ENCODE measurements at regions not wholly inside any gene's neighbourhood (a gene's known extent, or its start where the extent isn't known, plus 50 kb on each side); places are given as distances from the start of the nearest gene placed in this dataset.

GRCh38 chr6:43943781-43944250 is 173.8 kb downstream of the VEGFA start:
- in situ Hi-C loops (cut with MboI), result no loop called here
- RAD21 ChIA-PET (ENCODE audit: unreplicated experiment), result no interaction called here

GRCh38 chr6:43943099-43943766 is 173.2 kb downstream of the VEGFA start:
- in situ Hi-C loops (cut with MboI) (no loop called here), intact Hi-C loops (cut with micrococcal nuclease; ENCODE audit: unreplicated experiment) (no loop called here)
- ChIA-PET POLR2A (no interaction called here), RAD21 (ENCODE audit: unreplicated experiment) (no interaction called here), SMC1A (ENCODE audit: uncharacterized antibody, unreplicated experiment) (interaction anchor here (0.6 kb wide), 1 partner anchor 28 kb away, joined by 3 read pairs; no protein-coding TSS in a partner anchor), CTCF (no interaction called here)
- H3K27me3 ChIP-seq (replicated peaks in 1 of 2; ENCODE audit: control insufficient read depth in 2 of 2, insufficient read depth in 2 of 2, low read length in 1 of 2), result no peaks in the 10 kb centered on the region
- ATAC-seq, result no peak
- DNase-seq (ENCODE audit: low read depth, low spot score), result no peak
- no peaks in the 10 kb centered on the region for H3K36me3 ChIP-seq (ENCODE audit: control insufficient read depth in 2 of 2, insufficient read depth in 2 of 2, low read length in 1 of 2)
- no peak overlapping the region for H3K27ac ChIP-seq (ENCODE audit: control insufficient read depth, insufficient read depth)
- no peaks in the 10 kb centered on the region for H3K79me2 ChIP-seq (ENCODE audit: control insufficient read depth, insufficient read depth, low read length)
- no TSS peak for BruUV-seq (replicated peaks)
- no peak overlapping the region for H3K4me3 ChIP-seq
- peaks cover 10% of the 10 kb centered on the region; the same call in 2 of the 3 replicates for H3K9me3 ChIP-seq (replicated peaks; ENCODE audit: control insufficient read depth, insufficient read depth, low read length)
- no peaks in the 10 kb centered on the region for H4K20me1 ChIP-seq (ENCODE audit: control insufficient read depth, insufficient read depth)
- FAIRE-seq, result no peak
- no peak overlapping the region for H3K9ac ChIP-seq (ENCODE audit: control insufficient read depth, insufficient read depth, low read length)
- no peaks in the 10 kb centered on the region for H3K4me1 ChIP-seq (ENCODE audit: control insufficient read depth, insufficient read depth, low read length)
- H2AFZ ChIP-seq (ENCODE audit: control insufficient read depth, low read depth, low read length), result no peak overlapping the region
- no peak overlapping the region for H3K4me2 ChIP-seq (ENCODE audit: control insufficient read depth, insufficient read depth)
- 30% methylated on average over 5 of the region's 5 CpGs for WGBS (ENCODE audit: insufficient coverage, insufficient replicate concordance, low lambda C conversion rate, missing lambda C conversion rate)
- TF ChIP-seq SMAD1 (IDR thresholded peaks at IDR 0.05; ENCODE audit: low read depth, partially characterized antibody) (no peak), FOXM1 (IDR thresholded peaks at IDR 0.05; ENCODE audit: low read depth, low read length) (no peak), RBBP5 (conservative IDR thresholded peaks at IDR 0.05) (no peak), ZNF622 (IDR thresholded peaks at IDR 0.05) (no peak), EED (IDR thresholded peaks at IDR 0.05; ENCODE audit: low read depth) (no peak), SREBF2 (IDR thresholded peaks at IDR 0.05; ENCODE audit: low read length) (no peak), SIN3A (IDR thresholded peaks at IDR 0.05; ENCODE audit: low read depth, low read length) (no peak), RFX5 (IDR thresholded peaks at IDR 0.05; ENCODE audit: low read depth, low read length) (no peak), HDGF (IDR thresholded peaks at IDR 0.05) (no peak)
- TF ChIP-seq, protein P1, sequence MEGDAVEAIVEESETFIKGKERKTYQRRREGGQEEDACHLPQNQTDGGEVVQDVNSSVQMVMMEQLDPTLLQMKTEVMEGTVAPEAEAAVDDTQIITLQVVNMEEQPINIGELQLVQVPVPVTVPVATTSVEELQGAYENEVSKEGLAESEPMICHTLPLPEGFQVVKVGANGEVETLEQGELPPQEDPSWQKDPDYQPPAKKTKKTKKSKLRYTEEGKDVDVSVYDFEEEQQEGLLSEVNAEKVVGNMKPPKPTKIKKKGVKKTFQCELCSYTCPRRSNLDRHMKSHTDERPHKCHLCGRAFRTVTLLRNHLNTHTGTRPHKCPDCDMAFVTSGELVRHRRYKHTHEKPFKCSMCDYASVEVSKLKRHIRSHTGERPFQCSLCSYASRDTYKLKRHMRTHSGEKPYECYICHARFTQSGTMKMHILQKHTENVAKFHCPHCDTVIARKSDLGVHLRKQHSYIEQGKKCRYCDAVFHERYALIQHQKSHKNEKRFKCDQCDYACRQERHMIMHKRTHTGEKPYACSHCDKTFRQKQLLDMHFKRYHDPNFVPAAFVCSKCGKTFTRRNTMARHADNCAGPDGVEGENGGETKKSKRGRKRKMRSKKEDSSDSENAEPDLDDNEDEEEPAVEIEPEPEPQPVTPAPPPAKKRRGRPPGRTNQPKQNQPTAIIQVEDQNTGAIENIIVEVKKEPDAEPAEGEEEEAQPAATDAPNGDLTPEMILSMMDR (IDR thresholded peaks at IDR 0.05 in 2 of 3, conservative IDR thresholded peaks at IDR 0.05 in 1 of 3; ENCODE audit: control insufficient read depth in 2 of 3, extremely low read depth in 1 of 3, insufficient read depth in 1 of 3, low read depth in 3 of 3, low read length in 3 of 3), result no peak

More at GRCh38 chr6:43943781-43944250, 173.8 kb downstream of the VEGFA start:
- H4K20me1 ChIP-seq (ENCODE audit: control insufficient read depth, insufficient read depth), result no peaks in the 10 kb centered on the region
- no peaks in the 10 kb centered on the region for H3K4me1 ChIP-seq (ENCODE audit: control insufficient read depth, insufficient read depth, low read length)
- no peak overlapping the region for H3K27ac ChIP-seq (ENCODE audit: control insufficient read depth, insufficient read depth)
- H3K27me3 ChIP-seq (replicated peaks in 1 of 2; ENCODE audit: control insufficient read depth in 2 of 2, insufficient read depth in 2 of 2, low read length in 1 of 2), result no peaks in the 10 kb centered on the region
- FAIRE-seq (no peak), DNase-seq (ENCODE audit: low read depth, low spot score) (no peak), ATAC-seq (no peak)
- no TSS peak for BruUV-seq (replicated peaks)
- intact Hi-C loops (cut with micrococcal nuclease; ENCODE audit: unreplicated experiment), result no loop called here
- no peak overlapping the region for H3K4me3 ChIP-seq
- ChIA-PET POLR2A (no interaction called here), CTCF (no interaction called here), SMC1A (ENCODE audit: uncharacterized antibody, unreplicated experiment) (no interaction called here)
- no peaks in the 10 kb centered on the region for H3K79me2 ChIP-seq (ENCODE audit: control insufficient read depth, insufficient read depth, low read length)
- TF ChIP-seq MTA3 (IDR thresholded peaks at IDR 0.05; ENCODE audit: borderline replicate concordance, low read length) (no peak), NRF1 (conservative IDR thresholded peaks at IDR 0.05; ENCODE audit: low read depth, low read length) (no peak), CHD2 (IDR thresholded peaks at IDR 0.05; ENCODE audit: borderline replicate concordance, low read depth, low read length) (no peak), GATAD2B (conservative IDR thresholded peaks at IDR 0.05; ENCODE audit: low read depth) (no peak), POLR2AphosphoS5 (IDR thresholded peaks at IDR 0.05; ENCODE audit: low read length) (no peak), PML (IDR thresholded peaks at IDR 0.05; ENCODE audit: low read length) (no peak), IKZF2 (IDR thresholded peaks at IDR 0.05) (no peak)
- TF ChIP-seq, protein P2, sequence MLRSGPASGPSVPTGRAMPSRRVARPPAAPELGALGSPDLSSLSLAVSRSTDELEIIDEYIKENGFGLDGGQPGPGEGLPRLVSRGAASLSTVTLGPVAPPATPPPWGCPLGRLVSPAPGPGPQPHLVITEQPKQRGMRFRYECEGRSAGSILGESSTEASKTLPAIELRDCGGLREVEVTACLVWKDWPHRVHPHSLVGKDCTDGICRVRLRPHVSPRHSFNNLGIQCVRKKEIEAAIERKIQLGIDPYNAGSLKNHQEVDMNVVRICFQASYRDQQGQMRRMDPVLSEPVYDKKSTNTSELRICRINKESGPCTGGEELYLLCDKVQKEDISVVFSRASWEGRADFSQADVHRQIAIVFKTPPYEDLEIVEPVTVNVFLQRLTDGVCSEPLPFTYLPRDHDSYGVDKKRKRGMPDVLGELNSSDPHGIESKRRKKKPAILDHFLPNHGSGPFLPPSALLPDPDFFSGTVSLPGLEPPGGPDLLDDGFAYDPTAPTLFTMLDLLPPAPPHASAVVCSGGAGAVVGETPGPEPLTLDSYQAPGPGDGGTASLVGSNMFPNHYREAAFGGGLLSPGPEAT (IDR thresholded peaks at IDR 0.05; ENCODE audit: low read depth), result no peak
- no peak overlapping the region for H2AFZ ChIP-seq (ENCODE audit: control insufficient read depth, low read depth, low read length)
- no peak overlapping the region for H3K9ac ChIP-seq (ENCODE audit: control insufficient read depth, insufficient read depth, low read length)
- no peaks in the 10 kb centered on the region for H3K36me3 ChIP-seq (ENCODE audit: control insufficient read depth in 2 of 2, insufficient read depth in 2 of 2, low read length in 1 of 2)
- H3K9me3 ChIP-seq (replicated peaks; ENCODE audit: control insufficient read depth, insufficient read depth, low read length), result peaks cover 10% of the 10 kb centered on the region; the same call in 2 of the 3 replicates
- no peak overlapping the region for H3K4me2 ChIP-seq (ENCODE audit: control insufficient read depth, insufficient read depth)
- WGBS (ENCODE audit: insufficient coverage, insufficient replicate concordance, low lambda C conversion rate, missing lambda C conversion rate), result 6% methylated on average over 6 of the region's 6 CpGs
